ENCODE measurements at regions not wholly inside any gene's neighbourhood (a gene's known extent, or its start where the extent isn't known, plus 50 kb on each side); places are given as distances from the start of the nearest gene placed in this dataset.

GRCh38 chr4:4921077-4921476 lies 61.6 kb downstream of the MSX1 start:
- no peaks in the 10 kb centered on the region for H3K27me3 ChIP-seq
- intact Hi-C loops (cut with DNase I) = no loop called here
- DNase-seq (no peak), ATAC-seq (no peak), FAIRE-seq (no peak)
- WGBS, 2 donors = 77 to 89% methylated on average over 2 of the region's 2 CpGs
- TF ChIP-seq, protein P1, sequence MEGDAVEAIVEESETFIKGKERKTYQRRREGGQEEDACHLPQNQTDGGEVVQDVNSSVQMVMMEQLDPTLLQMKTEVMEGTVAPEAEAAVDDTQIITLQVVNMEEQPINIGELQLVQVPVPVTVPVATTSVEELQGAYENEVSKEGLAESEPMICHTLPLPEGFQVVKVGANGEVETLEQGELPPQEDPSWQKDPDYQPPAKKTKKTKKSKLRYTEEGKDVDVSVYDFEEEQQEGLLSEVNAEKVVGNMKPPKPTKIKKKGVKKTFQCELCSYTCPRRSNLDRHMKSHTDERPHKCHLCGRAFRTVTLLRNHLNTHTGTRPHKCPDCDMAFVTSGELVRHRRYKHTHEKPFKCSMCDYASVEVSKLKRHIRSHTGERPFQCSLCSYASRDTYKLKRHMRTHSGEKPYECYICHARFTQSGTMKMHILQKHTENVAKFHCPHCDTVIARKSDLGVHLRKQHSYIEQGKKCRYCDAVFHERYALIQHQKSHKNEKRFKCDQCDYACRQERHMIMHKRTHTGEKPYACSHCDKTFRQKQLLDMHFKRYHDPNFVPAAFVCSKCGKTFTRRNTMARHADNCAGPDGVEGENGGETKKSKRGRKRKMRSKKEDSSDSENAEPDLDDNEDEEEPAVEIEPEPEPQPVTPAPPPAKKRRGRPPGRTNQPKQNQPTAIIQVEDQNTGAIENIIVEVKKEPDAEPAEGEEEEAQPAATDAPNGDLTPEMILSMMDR (IDR thresholded peaks at IDR 0.05) = no peak
- H3K4me1 ChIP-seq = no peaks in the 10 kb centered on the region
- no peak overlapping the region for H3K4me3 ChIP-seq
- no peaks in the 10 kb centered on the region for H3K36me3 ChIP-seq
- no peaks in the 10 kb centered on the region for H3K9me3 ChIP-seq
- no peak overlapping the region for H3K27ac ChIP-seq

DNA sequence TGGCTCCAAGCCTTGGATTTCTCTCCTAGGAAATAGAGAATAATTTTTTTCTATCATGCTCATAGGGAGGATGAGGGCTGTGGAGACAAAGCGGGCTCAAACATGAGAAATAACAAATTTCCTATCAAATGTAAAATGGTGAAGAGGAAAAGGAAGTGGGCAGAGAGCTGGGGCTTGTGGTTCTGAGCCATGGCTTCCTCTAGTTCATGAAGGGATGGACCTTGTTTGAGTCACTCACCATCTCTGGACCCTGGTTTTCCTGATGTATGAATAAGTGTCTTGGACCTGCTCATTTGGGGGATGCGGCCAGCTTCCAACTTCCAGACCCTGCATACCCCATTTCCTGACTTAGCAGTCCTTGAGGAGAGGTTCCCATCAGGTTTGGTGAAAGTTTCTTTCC lies 63.0 kb downstream of the MSX1 start:
- Histone ChIP-seq H3K27me3 (no peaks in the 10 kb centered on the region), H3K4me1 (no peaks in the 10 kb centered on the region), H3K36me3 (no peaks in the 10 kb centered on the region), H3K4me3 (no peak overlapping the region), H3K27ac (no peak overlapping the region), H3K9me3 (no peaks in the 10 kb centered on the region)
- DNase-seq (no peak), ATAC-seq (no peak), FAIRE-seq (no peak)
- TF ChIP-seq, protein P1 (IDR thresholded peaks at IDR 0.05) = no peak
- intact Hi-C loops (cut with DNase I) = no loop called here
- 42 to 48% methylated on average over 2 of the region's 2 CpGs for WGBS, 2 donors

- H3K4me1 ChIP-seq = no peaks in the 10 kb centered on the region
- FAIRE-seq (no peak), DNase-seq (no peak), ATAC-seq (no peak)
- H3K27ac ChIP-seq = no peak overlapping the region
- TF ChIP-seq, protein P1 (IDR thresholded peaks at IDR 0.05) = no peak
- no peaks in the 10 kb centered on the region for H3K36me3 ChIP-seq
- WGBS, 2 donors = 30 to 31% methylated on average over 1 of the region's 1 CpG
- no peak overlapping the region for H3K4me3 ChIP-seq
- H3K27me3 ChIP-seq = no peaks in the 10 kb centered on the region
- intact Hi-C loops (cut with DNase I) = no loop called here
- no peaks in the 10 kb centered on the region for H3K9me3 ChIP-seq
Observed at GRCh38 chr4:4923201-4923600, 63.7 kb downstream of the MSX1 start.

GRCh38 chr4:4930677-4931076 lies 71.2 kb downstream of the MSX1 start:
- ATAC-seq (no peak), FAIRE-seq (no peak), DNase-seq (no peak)
- Histone ChIP-seq H3K27ac (no peak overlapping the region), H3K4me1 (no peaks in the 10 kb centered on the region), H3K4me3 (no peak overlapping the region), H3K9me3 (no peaks in the 10 kb centered on the region), H3K27me3 (no peaks in the 10 kb centered on the region), H3K36me3 (no peaks in the 10 kb centered on the region)
- TF ChIP-seq, protein P1 (IDR thresholded peaks at IDR 0.05) = no peak
- 33 to 41% methylated on average over 3 of the region's 3 CpGs for WGBS, 2 donors
- intact Hi-C loops (cut with DNase I) = no loop called here

DNA sequence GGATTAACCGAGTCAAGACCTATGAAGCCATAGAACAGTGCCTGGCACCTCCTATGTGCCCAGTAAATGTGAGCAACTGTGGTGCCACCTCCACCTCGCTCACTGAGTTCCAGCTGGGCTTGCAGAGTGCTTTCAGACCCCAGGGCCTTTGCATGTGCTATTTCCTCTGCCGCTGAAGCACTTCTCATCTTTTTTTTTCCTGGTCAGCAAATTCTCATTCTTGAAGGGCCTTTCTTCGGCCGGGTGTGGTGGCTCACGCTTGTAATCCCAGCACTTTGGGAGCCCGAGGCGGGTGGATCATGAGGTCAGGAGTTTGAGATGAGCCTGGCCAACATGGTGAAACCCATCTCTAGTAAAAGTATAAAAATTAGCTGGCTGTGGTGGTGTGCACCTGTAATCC lies 76.5 kb downstream of the MSX1 start:
- no peak overlapping the region for H3K27ac ChIP-seq
- intact Hi-C loops (cut with DNase I) = no loop called here
- no peaks in the 10 kb centered on the region for H3K4me1 ChIP-seq
- ATAC-seq = no peak
- TF ChIP-seq, protein P1 (IDR thresholded peaks at IDR 0.05) = no peak
- no peaks in the 10 kb centered on the region for H3K36me3 ChIP-seq
- WGBS, 2 donors = 78 to 88% methylated on average over 8 of the region's 8 CpGs
- DNase-seq = no peak
- H3K9me3 ChIP-seq = no peaks in the 10 kb centered on the region
- no peaks in the 10 kb centered on the region for H3K27me3 ChIP-seq
- no peak overlapping the region for H3K4me3 ChIP-seq
- no peak for FAIRE-seq
